MV-4-11 (cell line): ENCODE measurements at regions not wholly inside any gene's neighbourhood (a gene's known extent, or its start where the extent isn't known, plus 50 kb on each side); places are given as distances from the start of the nearest gene placed in this dataset.
A peak's percentile ranks its signal among the peaks of the same experiment; 100 is the strongest.
"Not testable (repeated sequence)": the region's sequence is repeated elsewhere in the genome, so short reads cannot be mapped to it uniquely, and the experiment has no call there.

Experiments
- DNase-seq: peaks from one replicate; lab custom pipeline; 2025; lab: John Stamatoyannopoulos, UW

- DNase-seq: not testable (repeated sequence)
Measured at GRCh38 chr18:5830902-5831301, 64.4 kb downstream of the TMEM200C start.

GRCh38 chr18:5828913-5829312, 66.4 kb downstream of the TMEM200C start:
- DNase-seq: no peak

- no peak for DNase-seq
Measured at GRCh38 chr18:5825663-5826062, 69.7 kb downstream of the TMEM200C start.

GRCh38 chr18:5824370-5824984, 70.8 kb downstream of the TMEM200C start:
- peak; percentile 68 for DNase-seq

GRCh38 chr18:5817816-5818215, 77.5 kb downstream of the TMEM200C start:
- peak; percentile 96 for DNase-seq

GRCh38 chr18:5806860-5807259, 88.5 kb downstream of the TMEM200C start:
- DNase-seq: no peak

- DNase-seq: no peak
Measured at GRCh38 chr18:5787936-5788335, 107.4 kb downstream of the TMEM200C start.

- no peak for DNase-seq
Measured at GRCh38 chr18:5779922-5780321, 115.4 kb downstream of the TMEM200C start.

GRCh38 chr18:5772306-5773105, 122.8 kb downstream of the TMEM200C start:
- no peak for DNase-seq

- no peak for DNase-seq
Measured at GRCh38 chr18:5771343-5771742, 124.0 kb downstream of the TMEM200C start.

- no peak for DNase-seq
Measured at GRCh38 chr18:5770176-5770575, 125.1 kb downstream of the TMEM200C start.

- DNase-seq: no peak
Measured at GRCh38 chr18:5768454-5768853, 126.9 kb downstream of the TMEM200C start.

- no peak for DNase-seq
Measured at GRCh38 chr18:5759194-5759593, 136.1 kb downstream of the TMEM200C start.

- DNase-seq: no peak
Measured at GRCh38 chr18:5756823-5757222, 138.5 kb downstream of the TMEM200C start.

GRCh38 chr18:5747678-5748077, 147.6 kb downstream of the TMEM200C start:
- DNase-seq: no peak

- DNase-seq: no peak
Measured at GRCh38 chr18:5746844-5747243, 148.5 kb downstream of the TMEM200C start.

- no peak for DNase-seq
Measured at GRCh38 chr18:5744659-5745058, 150.7 kb downstream of the TMEM200C start.

GRCh38 chr18:5738526-5738925, 156.8 kb downstream of the TMEM200C start:
- no peak for DNase-seq

GRCh38 chr18:5732318-5732717, 163.0 kb downstream of the TMEM200C start:
- DNase-seq: no peak

GRCh38 chr18:5729983-5730699, 165.2 kb downstream of the TMEM200C start:
- DNase-seq: no peak

- DNase-seq: no peak
Measured at GRCh38 chr18:5728531-5728930, 166.8 kb downstream of the TMEM200C start.

- no peak for DNase-seq
Measured at GRCh38 chr18:5726011-5726410, 169.3 kb downstream of the TMEM200C start.

GRCh38 chr18:5721924-5722323, 173.4 kb downstream of the TMEM200C start:
- DNase-seq: no peak
